ENCODE measurements at regions not wholly inside any gene's neighbourhood (a gene's known extent, or its start where the extent isn't known, plus 50 kb on each side); places are given as distances from the start of the nearest gene placed in this dataset.

DNA sequence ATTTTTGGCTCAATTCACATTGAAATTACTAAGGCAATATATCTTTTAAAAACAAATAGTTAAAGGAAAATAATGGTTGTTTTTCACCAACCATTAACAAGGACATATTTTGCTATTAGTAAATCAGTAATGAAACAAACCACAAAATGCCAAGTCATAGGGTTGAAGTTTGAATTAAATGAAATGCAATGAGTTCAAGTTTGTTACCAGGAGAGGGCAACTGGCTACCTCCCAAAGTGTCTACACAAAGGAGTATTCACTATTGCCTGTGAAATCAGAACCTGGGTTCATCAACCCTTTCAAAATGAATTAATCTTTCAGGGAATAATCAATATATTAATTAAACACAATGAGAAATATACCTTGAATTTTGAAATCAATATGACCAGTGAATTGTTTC is 138.4 kb upstream of the DMRTA1 start:
- Histone ChIP-seq H3K36me3 (no peaks in the 10 kb centered on the region), H3K9me3 (no peaks in the 10 kb centered on the region), H3K27me3 (no peaks in the 10 kb centered on the region), H3K27ac (no peak overlapping the region), H3K4me1 (no peaks in the 10 kb centered on the region), H3K4me3 (replicated peaks in 1 of 3) (no peak overlapping the region)
- intact Hi-C loops (cut with DNase I), result no loop called here
- TF ChIP-seq, protein P1, sequence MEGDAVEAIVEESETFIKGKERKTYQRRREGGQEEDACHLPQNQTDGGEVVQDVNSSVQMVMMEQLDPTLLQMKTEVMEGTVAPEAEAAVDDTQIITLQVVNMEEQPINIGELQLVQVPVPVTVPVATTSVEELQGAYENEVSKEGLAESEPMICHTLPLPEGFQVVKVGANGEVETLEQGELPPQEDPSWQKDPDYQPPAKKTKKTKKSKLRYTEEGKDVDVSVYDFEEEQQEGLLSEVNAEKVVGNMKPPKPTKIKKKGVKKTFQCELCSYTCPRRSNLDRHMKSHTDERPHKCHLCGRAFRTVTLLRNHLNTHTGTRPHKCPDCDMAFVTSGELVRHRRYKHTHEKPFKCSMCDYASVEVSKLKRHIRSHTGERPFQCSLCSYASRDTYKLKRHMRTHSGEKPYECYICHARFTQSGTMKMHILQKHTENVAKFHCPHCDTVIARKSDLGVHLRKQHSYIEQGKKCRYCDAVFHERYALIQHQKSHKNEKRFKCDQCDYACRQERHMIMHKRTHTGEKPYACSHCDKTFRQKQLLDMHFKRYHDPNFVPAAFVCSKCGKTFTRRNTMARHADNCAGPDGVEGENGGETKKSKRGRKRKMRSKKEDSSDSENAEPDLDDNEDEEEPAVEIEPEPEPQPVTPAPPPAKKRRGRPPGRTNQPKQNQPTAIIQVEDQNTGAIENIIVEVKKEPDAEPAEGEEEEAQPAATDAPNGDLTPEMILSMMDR (IDR thresholded peaks at IDR 0.05), result no peak
- TF ChIP-seq POLR2A (IDR thresholded peaks at IDR 0.05), result no peak
- no peak for DNase-seq

DNA sequence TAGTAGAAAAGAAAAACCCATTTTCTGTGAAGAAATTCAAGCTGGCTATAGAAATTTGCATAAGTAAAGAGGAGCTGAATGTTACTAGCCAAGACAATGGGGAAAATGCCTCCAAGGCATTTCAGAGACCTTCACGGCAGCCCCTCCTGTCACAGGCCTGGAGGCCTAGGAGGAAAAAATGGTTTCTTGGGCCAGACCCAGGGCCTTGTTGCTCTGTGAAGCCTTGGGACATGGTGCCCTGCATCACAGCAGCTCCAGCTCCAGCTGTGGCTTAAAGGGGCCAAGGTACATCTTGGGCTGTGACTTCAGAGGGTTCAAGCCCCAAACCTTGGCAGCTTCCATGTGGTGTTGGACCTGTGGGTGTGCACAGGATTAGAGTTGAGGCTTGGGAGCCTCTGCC is 130.0 kb upstream of the DMRTA1 start:
- H3K27ac ChIP-seq, result no peak overlapping the region
- H3K4me1 ChIP-seq, result no peaks in the 10 kb centered on the region
- intact Hi-C loops (cut with DNase I), result loop anchor here (10.0 kb wide), 1 partner anchor 138 kb away; no protein-coding TSS in a partner anchor
- H3K27me3 ChIP-seq, result no peaks in the 10 kb centered on the region
- 80 to 93% methylated on average over 1 of the region's 1 CpG for WGBS, 2 donors
- DNase-seq, result no peak
- TF ChIP-seq, protein P1 (IDR thresholded peaks at IDR 0.05), result no peak
- TF ChIP-seq POLR2A (IDR thresholded peaks at IDR 0.05), result no peak
- H3K36me3 ChIP-seq, result no peaks in the 10 kb centered on the region
- no peak overlapping the region for H3K4me3 ChIP-seq (replicated peaks in 1 of 3)
- H3K9me3 ChIP-seq, result no peaks in the 10 kb centered on the region

DNA sequence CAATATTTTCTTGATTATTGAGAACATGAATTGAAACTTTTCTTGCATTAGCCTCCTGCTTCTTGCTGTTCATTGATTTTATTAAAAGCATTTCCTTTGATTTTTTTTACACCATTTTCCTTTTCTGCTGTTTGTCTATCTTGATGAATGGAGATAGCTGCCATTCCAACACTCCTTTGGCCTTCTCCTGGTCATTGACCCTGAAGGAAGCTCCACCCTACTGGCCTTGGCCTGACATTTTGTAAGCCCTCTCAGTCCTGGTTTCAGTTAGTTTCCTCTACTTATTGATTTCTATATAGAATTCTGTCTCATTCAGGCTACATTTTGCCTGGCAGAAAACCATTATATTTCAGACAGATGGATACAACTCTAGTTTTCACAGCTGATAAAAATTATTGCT is 115.1 kb upstream of the DMRTA1 start:
- no peaks in the 10 kb centered on the region for H3K27me3 ChIP-seq
- DNase-seq, result no peak
- no peaks in the 10 kb centered on the region for H3K4me1 ChIP-seq
- no peak overlapping the region for H3K4me3 ChIP-seq (replicated peaks in 1 of 3)
- H3K9me3 ChIP-seq, result no peaks in the 10 kb centered on the region
- no peaks in the 10 kb centered on the region for H3K36me3 ChIP-seq
- TF ChIP-seq, protein P1 (IDR thresholded peaks at IDR 0.05), result no peak
- TF ChIP-seq POLR2A (IDR thresholded peaks at IDR 0.05), result no peak
- H3K27ac ChIP-seq, result no peak overlapping the region
- intact Hi-C loops (cut with DNase I), result no loop called here

DNA sequence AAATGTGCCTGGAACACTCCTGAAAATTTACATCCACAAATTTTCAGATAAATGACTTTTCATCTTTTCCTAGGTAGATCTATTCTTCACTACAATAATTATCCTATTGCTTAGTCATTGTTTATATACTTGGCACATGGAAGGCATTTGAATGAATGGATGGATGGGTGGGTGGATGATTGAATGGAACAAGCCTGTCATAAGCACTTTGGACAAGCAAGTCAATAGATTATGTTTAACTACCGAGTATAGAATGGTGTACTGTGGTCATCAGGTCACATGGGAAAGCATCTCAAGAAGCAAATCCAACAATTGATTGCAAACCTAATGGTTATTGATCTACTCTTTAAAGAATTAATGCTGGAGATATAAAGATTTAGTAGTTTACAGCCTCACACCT is 114.4 kb upstream of the DMRTA1 start:
- Histone ChIP-seq H3K9me3 (no peaks in the 10 kb centered on the region), H3K27me3 (no peaks in the 10 kb centered on the region), H3K4me3 (replicated peaks in 1 of 3) (no peak overlapping the region), H3K27ac (no peak overlapping the region), H3K36me3 (no peaks in the 10 kb centered on the region), H3K4me1 (no peaks in the 10 kb centered on the region)
- 71 to 72% methylated on average over 1 of the region's 1 CpG for WGBS, 2 donors
- intact Hi-C loops (cut with DNase I), result no loop called here
- TF ChIP-seq, protein P1 (IDR thresholded peaks at IDR 0.05), result no peak
- no peak for TF ChIP-seq POLR2A (IDR thresholded peaks at IDR 0.05)
- DNase-seq, result no peak

DNA sequence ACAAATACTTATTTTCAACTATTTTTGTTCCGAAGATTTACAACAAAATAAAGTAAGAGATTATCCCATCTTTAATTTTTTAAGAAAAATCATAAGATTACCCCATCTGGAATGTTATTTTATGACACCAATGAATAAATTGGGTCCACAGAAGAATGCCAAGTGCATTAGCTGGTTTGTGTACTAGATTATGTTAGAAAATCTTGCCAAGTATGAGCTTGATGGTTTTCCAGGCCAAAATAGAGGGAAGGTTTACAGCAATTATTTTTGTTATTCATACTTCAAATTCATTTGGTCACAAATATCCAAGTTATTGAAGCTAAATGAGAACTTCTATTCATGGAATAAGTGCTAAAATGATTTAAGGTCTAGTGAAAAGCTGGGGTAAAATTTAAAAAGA is 109.4 kb upstream of the DMRTA1 start:
- DNase-seq, result no peak
- Histone ChIP-seq H3K27ac (no peak overlapping the region), H3K27me3 (no peaks in the 10 kb centered on the region), H3K36me3 (no peaks in the 10 kb centered on the region), H3K4me1 (no peaks in the 10 kb centered on the region), H3K9me3 (no peaks in the 10 kb centered on the region), H3K4me3 (replicated peaks in 1 of 3) (no peak overlapping the region)
- intact Hi-C loops (cut with DNase I), result no loop called here
- WGBS, 2 donors, result 54 to 73% methylated on average over 1 of the region's 1 CpG
- no peak for TF ChIP-seq POLR2A (IDR thresholded peaks at IDR 0.05)
- TF ChIP-seq, protein P1 (IDR thresholded peaks at IDR 0.05), result no peak

All from thyroid gland (tissue), 4 donors.